NCI-H2081 (cell line): ENCODE measurements at regions not wholly inside any gene's neighbourhood (a gene's known extent, or its start where the extent isn't known, plus 50 kb on each side); places are given as distances from the start of the nearest gene placed in this dataset.

Experiments
- DNase-seq, 2 experiments: peaks; one replicate each; lab custom pipeline; 2025; lab: John Stamatoyannopoulos, UW

DNA sequence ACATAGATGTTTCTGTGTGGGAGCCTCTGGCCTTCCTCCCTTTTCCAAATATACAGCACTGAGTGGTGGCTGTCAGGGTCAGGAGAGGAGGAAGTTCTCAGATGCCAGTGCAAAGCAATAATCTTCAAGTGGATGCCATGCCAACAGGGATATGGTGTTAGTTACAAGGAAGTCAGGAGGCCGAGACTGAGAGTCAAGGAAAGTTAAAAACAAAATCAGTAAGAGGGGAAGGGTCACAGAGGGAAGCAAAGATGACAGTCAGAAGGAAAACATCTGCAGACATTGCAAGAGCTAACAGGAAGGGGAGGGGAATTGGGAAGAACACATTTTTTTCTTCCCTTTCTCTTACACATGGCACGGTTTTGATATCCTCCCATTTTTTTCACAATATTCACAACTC, 691.4 kb downstream of the ADGRL2 start:
- no peak for DNase-seq

DNA sequence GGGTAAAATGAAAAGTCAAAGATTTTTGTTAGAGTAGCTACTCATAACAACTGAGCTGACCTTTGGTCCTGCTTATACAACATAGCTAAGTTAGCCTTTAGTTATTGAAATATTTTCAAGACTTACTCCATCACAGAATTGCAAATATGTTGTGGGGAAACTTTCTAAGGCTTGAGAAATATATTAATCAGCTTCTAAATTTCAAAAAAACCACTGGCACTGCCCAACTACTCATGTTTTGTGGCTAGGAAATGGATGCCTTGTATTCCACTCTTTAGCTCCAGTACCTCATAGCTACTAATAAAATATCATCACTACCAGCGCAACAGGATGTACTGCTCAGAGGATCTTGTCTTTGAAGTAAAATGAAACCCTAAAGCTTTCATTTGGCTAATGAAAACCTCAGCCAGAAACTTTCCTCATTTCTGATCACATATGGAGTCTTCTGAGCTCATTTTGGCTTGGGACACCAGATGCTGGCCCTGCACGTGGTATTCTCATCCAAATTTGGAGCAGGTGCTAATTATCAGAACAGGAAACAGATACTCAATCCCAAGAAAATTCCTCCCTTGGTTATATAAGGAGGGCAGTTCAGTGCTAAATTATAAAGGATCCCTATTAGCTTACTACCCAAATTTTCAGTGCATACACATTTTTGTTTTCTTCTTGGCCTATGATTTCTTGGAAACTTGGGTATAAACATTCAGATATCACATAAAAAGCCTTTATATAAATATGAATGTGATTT, 690.7 kb downstream of the ADGRL2 start:
- DNase-seq = no peak

DNA sequence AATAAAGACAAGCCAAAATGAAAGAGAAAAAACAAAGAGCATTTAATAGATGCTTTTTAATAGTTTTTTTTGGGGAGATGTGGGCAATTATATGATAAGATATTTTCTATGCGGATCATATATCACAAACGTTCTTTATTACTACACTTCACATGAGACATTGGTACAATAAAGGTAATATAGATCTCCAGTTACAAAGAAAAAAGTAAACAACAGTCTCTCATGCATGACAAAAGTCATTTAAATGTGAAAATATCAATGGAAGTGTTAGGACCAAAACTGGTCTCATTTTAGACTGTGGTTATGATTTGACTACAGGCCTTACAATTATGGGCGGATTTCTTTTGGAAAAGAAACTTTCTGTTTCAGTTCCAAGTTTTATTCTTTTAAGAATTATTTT, 687.0 kb downstream of the ADGRL2 start:
- no peak for DNase-seq

DNA sequence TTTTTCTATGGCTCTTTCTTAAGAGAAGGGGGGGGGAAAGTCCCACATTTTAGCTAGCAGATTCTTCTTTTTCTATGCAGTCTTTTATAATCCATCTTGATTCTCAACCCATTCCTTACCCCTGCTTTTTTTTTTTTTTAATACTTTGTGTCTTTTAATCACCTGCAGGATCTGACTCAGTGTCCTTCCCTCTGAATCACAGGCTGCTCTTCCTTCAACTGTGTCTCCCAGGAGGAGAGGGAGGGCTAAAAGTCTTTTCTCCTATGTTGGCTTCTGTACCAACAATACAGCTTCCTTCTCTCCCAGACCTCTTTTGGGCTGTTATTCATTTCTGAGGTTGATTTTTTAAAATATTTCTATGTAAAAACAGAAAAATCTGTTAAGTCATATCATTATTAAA, 686.2 kb downstream of the ADGRL2 start:
- DNase-seq = no peak

DNA sequence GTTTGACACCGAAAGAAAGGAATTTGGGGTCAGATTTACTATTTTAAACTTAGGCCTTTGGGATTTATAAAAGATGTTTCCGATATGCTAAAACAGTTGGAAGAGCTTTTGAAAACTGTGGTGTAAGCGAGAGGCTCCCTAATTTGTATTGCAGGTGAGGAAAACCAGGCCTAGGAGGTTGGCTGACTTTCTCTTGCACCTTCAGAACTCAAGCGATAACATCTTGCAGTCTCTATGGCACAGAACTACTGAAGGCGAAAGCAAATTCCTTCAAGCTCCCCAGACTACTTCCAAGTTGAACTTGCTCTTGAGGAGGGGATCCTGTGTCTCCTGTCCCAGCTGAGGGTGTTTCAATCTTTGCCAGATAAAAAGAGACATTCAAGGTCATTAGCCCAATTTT, 685.7 kb downstream of the ADGRL2 start:
- no peak for DNase-seq

DNA sequence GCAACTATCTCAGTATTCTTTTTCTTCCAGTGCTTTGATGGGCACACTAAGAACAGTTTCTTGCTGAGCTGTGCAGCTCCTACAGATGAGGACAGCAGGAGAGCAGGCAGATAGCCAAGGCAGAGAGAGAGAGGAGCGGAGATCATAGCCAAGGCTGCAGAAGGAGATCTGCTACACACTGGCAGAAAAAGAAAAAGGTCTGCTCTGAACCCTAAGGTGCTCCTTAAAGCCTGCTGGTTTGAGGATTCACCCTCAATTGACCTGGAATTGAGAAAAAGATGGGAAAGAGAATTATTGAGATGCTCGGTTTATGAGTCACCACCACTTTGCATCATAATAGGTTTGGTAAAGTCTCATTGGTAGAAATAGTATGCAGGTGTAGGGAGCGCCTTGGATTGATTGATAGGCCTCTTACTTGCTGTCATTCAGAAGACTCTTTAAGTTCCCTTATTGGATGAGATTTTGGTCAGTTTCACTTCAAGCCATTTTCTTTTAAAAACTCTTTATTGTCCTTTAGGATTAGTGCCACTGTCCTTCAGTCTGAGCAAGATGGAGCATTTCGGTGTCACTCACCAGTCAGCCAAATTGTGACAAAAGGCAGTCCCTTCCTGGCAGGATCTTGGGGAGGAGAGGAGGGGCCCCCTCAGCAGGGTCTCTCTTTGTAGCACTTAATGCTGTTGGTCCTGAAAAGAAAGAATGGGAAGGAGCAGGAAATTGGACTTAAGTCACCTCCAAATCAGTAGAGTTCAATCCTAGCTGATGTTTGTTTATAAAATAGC, 685.0 kb downstream of the ADGRL2 start:
- DNase-seq = no peak

DNA sequence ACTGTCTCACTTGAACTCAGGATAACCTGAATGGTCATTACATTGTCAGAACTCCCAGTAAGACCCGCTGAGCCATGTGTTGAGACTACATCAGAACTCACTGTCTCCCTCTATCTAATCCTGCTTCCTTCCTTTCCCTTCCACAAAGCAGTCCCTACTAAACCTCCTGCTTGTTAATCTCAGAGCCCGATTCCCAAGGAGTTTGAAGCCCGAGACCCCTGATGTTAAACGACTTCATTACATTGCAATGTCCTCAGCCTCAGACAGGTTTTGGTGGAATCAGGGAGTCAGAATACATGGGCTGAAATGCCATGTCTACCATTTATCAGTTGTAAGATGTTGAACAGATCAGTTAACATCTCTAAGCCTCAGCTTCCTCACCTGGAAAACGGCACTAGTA, 682.4 kb downstream of the ADGRL2 start:
- DNase-seq = no peak

DNA sequence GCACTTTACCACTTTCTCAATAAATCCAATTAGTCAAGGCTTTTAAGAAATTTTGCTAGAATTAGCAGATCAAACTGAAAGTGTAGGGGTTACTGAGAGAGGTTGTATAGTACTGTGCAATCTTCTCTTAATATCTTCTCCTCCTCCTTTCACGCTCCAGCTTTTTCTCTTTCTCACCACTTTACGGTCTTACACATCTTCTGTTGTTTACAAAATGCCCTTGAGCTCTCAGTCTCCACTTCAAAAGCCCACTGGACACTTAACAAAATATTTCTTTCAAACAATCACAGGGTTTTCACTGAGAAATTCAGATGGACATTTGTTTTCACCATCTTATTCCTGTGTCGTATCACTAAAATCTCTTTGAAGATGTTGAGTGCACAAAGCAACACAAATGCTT, 678.2 kb downstream of the ADGRL2 start:
- no peak for DNase-seq

DNA sequence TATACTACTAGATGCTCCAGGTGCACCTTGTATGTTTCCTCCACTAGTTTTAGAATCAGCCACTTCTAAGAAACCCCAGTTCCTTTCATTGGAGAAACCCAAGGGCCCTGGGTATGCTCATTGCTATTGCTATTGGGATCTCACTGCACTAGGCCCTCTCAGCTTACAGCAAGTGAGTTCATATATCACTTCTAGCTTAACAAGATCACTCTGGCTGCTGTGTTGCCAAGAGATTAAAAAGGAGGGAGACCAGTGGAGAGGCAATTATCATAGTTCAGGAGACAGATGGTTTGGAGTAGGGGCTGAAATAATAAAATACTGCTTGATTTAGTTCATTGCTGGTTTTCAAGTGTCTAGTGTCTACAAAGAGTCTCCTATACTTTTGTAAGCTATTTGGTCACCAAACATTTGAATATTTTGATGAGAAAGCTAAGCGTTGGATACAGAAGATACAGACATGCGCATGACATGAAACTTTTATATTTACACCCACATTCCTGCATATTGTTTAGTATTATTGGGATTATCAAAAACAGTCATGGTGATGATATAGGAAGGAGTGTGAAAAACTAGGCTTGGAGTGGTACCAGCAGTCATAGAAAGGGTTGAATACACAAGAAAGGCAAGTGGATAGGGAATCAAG, 671.9 kb downstream of the ADGRL2 start:
- DNase-seq = no peak

DNA sequence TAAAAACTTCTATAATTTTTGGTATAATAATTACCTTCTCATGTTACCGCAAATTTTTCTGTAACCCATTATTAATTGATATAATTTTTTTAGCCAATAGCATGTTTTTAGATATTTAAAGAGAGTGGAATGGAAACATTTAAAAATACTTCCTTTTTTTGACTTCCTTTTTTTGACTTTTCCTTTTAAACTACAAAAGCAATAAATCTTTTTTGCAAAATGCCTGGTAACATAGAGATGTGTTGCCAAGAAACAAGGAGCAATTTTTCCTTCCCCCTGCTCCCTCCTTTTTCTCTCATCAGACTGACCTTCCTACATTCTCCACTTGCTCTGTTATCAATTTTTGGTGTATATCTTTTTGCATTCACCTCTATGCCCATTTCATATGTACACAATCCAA, 666.2 kb downstream of the ADGRL2 start:
- DNase-seq = no peak

DNA sequence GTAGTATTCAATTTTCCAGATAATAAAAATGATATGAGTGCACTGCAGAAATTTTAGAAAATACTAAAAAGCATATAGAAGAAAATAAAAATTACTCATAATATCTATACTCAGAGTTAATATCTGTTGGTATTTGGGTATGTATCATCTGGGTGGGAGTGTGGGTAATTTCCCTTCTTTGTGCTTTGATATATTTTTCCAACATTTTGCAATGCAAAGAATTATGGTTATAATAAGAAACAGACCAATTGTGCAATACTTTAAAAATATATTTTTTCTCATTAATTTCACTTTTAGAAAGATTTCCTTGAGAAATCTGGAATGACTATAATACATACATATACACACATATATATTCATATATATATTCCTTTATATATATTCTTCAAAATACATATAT, 665.7 kb downstream of the ADGRL2 start:
- DNase-seq = no peak

DNA sequence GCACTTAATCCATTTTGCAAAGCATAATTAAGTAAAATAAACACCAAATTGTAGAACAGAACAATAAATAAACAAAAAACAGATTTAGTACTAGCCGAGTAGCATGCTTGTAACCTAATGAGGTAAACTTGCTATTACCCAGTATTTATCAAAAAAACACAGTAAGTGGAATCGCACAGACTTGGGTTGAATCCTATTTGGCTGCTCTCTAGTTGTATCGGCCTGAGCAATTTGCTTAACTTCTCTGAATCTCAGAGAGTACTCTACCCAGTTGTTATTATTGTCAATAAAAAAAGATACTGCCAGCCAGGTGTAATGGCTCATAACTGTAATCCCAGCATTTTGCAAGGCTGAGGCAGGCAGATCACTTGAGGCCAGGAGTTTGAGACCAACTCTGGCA, 664.3 kb downstream of the ADGRL2 start:
- no peak for DNase-seq

DNA sequence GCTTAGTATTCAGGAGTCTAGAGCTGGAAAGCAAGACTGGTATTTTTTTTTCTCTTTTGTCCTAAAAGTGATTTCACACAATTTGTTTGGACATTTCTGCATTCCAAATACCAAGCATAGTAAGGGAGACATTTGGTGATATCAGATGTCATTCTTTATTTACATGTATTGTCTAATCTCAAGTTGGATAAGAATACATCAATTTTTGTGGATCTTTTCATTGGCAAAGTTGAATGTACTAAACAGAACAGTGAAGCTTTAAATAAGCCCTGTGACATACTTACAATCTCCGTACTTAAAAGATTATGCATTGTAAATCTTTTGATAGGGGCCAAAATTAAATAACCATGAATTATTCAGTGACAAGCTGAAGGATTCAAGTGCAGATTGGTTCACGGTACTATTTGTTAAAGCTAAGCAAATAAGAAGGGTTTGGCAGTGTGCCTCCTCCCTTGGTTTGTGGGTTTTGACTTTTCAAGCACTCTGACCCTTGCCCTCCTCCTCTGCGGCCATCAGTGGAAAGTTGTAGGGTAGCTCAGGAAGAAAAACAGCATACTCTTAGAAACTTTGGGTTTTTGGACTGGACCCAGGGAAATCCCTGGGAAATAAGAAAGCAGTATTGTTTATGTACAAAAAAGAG, 663.7 kb downstream of the ADGRL2 start:
- DNase-seq = peak; percentile 40 to 71

DNA sequence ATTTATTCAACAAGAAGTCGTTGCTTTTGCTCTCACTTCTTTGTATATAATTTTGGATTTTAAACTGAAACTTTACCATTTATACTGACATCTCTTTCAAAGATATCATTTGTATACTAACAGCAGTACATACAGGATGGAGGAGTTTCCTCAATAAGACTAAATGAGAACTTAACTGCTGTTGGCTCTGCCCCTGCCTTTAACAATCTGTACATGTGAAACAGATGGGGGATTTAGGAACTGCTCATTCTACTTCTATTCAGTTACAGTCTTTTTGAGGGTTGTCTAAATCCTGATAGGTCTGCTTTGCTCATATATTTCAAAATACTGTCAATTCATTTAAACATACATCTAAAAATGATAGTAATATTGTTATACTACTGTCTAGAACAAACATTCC, 663.2 kb downstream of the ADGRL2 start:
- DNase-seq = no peak

DNA sequence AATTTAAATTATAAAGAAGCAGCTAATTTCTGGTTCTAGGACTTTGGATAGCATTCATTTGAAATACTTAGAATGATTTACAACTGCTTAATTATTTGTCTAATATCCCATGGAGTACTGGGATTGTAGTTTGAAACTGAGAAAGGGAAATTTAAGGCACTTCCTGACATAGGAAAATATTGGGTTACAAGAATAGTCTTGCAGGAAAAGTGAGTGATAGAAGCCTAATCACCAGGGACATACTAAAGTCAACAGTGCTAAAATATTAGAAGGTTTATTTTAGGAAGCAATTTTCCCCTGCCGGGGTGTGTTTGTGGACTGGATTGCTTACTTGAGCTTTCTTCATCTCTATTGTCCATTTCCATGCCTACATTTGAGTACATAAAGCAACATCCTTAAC, 661.6 kb downstream of the ADGRL2 start:
- DNase-seq = peak; percentile 30 to 79

DNA sequence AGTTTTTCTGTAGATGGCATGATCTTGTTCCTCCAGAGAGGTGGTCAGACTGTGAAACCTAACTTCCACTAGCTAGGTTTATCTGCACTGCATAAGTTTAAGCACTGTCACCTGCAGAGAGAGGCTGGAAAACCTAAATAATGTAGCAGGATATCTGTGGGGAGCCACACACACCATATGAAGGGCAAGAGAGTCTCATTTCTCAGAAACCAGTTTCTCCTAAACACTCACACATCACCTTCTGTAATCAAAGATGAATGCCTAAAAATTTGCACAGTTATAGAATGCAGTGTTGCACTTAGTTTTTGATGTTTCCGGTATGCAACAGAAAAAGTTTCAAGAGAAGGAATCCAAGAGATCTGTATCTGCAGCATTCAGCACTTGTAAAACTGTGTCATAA, 654.6 kb downstream of the ADGRL2 start:
- no peak for DNase-seq

DNA sequence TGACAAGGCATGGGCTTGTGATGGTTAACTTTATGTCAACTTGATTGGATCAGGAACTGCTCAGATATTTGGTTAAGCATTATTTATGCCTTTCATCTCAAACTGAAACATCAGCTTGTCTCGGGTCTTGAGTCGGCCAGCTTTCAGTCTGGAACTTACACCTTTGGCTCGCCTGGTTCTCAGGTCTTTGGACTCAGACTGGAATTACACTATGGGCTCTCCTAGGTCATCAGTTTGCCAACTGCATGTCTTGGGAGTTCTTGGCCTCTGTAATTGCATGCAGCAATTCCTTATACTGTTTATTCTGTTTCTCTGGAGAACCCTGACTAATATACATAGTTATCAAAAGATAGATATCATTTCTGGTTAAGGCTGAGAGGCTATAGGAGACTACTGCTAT, 653.7 kb downstream of the ADGRL2 start:
- DNase-seq = no peak

DNA sequence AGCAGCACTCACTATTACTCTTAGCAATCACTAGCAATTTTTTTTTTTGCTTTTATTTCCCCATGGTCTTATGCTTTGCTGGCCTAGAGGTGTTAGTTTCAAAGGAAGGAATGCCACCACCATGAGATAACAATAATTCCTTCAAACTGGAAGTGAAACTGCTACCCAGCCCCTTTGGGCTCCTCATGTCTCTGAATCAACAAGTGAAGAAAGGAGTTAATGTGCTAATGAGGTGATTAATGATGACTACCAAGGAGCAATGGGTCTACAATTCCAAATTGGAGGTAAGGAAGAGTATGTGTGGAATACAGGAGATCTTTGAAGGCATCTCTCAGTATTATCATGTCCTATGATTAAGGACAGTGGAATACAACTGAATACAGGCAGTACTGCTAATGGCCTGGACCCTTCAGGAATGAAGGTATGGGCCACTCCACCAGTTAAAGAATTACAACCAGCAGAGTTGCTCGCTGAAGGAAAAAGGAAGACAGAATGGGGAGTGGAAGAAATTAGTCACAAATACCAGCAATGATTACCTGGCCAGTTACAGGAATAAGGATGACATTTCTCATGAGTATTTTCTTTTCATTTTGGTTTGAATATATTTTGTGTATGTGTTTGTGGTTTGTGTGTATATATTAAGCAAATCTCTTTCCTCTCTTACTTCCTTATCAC, 652.9 kb downstream of the ADGRL2 start:
- DNase-seq = no peak

DNA sequence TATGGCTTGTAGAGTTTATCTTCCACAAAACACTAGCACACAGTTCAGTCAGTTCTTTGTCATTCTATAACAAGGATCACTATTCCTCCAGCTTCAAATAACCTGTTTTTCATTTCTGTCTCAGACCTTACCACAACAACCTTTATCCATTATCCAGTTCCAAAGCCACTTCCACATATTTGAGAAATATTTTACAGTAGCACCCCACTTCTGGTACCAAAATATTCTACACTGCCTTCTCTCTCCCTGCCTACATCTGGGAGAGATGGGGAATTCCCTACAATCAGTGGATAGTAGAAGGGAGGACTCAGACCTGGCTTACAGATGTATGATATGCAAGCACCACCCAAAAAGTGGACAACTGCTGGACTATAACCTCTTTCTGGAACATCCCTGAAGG, 651.4 kb downstream of the ADGRL2 start:
- DNase-seq = no peak

DNA sequence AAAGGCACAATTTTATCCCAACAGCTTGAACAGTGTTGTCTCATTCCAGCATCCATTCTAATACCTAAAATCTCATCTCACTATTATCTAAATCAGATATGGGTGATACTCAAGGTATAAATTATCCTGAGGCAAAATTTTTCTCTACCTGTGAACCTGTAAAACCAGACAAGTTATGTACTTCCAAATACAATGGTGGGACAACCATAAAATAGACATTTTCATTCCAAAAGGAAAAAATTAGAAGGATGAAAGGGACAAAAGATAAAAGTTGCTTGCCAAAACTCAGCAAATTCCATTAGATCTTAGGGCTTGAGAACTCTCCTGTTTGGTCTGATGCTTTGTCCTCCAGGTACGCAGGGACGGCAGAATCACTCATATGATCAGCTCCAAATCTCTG, 650.5 kb downstream of the ADGRL2 start:
- DNase-seq = no peak

DNA sequence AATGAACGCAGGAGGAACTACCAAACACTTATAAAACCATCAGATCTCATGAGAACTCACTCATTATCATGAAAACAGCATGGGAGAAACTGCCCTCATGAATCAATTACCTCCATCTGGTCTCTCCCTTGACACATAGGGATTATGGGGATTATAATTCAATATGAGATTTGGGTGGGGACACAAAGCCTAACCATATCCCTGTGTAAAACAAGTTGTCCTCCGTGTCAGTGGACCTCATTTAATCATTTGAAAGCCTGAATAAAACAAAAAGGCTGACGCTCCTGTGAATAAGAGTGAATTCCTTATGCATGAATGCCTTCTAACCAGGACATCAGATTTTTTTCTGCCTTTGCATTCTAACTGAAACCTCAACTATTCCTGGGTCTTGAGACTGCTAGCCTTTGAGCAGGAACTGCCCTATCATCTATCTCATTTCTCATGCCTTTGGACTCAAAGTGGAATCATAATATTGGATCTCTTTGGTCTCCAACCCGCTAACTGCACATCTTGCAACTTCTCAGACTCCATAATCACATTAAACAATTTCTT, 648.8 kb downstream of the ADGRL2 start:
- DNase-seq = no peak

DNA sequence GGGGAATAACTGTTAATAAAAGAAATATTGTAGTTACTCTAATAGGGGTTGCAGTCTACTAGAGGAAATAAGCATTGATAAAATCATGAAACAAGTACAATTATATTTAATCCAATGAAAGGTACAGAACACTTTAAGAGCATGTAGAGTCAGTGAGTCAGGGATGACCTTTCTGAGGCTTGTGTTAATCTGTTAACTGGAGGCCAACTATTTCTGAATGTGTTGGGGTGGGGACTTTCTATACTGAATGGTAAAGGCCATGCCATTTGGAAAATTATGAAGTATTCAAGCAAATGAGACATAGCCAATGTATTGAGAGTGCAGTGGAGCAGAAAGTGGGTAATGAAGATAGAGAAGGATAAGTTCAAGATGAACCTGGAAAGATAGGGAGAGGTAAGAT, 646.2 kb downstream of the ADGRL2 start:
- DNase-seq = no peak
